HG03558 (cell line): ENCODE measurements at regions not wholly inside any gene's neighbourhood (a gene's known extent, or its start where the extent isn't known, plus 50 kb on each side); places are given as distances from the start of the nearest gene placed in this dataset.

ENCODE experiments used
- ATAC-seq: cut with Tn5 transposase; IDR thresholded peaks from one replicate; pipeline ENCODE4 v1.9.1; 2021; ENCODE audit warnings: moderate number of reproducible peaks; ENCODE audit not compliant: unreplicated experiment; ENCODE audit errors: extremely low read depth

GRCh38 chr7:142606081-142606480 lies 143.2 kb upstream of the PRSS1 start:
- no peak for ATAC-seq

GRCh38 chr7:142604671-142605070 lies 144.6 kb upstream of the PRSS1 start:
- no peak for ATAC-seq

GRCh38 chr7:142603870-142604448 lies 145.3 kb upstream of the PRSS1 start:
- ATAC-seq, result no peak

GRCh38 chr7:142602756-142603155 lies 146.5 kb upstream of the PRSS1 start:
- ATAC-seq, result no peak

- ATAC-seq, result no peak
Measured at GRCh38 chr7:142602183-142602582, 147.1 kb upstream of the PRSS1 start.

- ATAC-seq, result no peak
Measured at GRCh38 chr7:142598297-142598696, 151.0 kb upstream of the PRSS1 start.

GRCh38 chr7:142597547-142597946 lies 151.7 kb upstream of the PRSS1 start:
- no peak for ATAC-seq

GRCh38 chr7:142595816-142596516 lies 153.3 kb upstream of the PRSS1 start:
- ATAC-seq, result no peak

- no peak for ATAC-seq
Measured at GRCh38 chr7:142594078-142594477, 155.2 kb upstream of the PRSS1 start.

- ATAC-seq, result no peak
Measured at GRCh38 chr7:142593106-142593505, 156.2 kb upstream of the PRSS1 start.

- ATAC-seq, result no peak
Measured at GRCh38 chr7:142592664-142593063, 156.6 kb upstream of the PRSS1 start.

- ATAC-seq, result no peak
Measured at GRCh38 chr7:142592231-142592630, 157.0 kb upstream of the PRSS1 start.

- no peak for ATAC-seq
Measured at GRCh38 chr7:142590830-142591457, 158.3 kb upstream of the PRSS1 start.

- ATAC-seq, result no peak
Measured at GRCh38 chr7:142590077-142590476, 159.2 kb upstream of the PRSS1 start.

- ATAC-seq, result peak; percentile 48
Measured at GRCh38 chr7:142587578-142588191, 161.6 kb upstream of the PRSS1 start.

- no peak for ATAC-seq
Measured at GRCh38 chr7:142586611-142587010, 162.7 kb upstream of the PRSS1 start.

- no peak for ATAC-seq
Measured at GRCh38 chr7:142585425-142585824, 163.8 kb upstream of the PRSS1 start.

- no peak for ATAC-seq
Measured at GRCh38 chr7:142584765-142585164, 164.5 kb upstream of the PRSS1 start.

GRCh38 chr7:142583446-142583845 lies 165.8 kb upstream of the PRSS1 start:
- ATAC-seq, result peak; percentile 69

GRCh38 chr7:142582351-142582750 lies 166.9 kb upstream of the PRSS1 start:
- ATAC-seq, result no peak

- peak; percentile 54 for ATAC-seq
Measured at GRCh38 chr7:142581341-142581740, 167.9 kb upstream of the PRSS1 start.
